Fibroblast of skin of right biceps (primary cell): ENCODE measurements at regions not wholly inside any gene's neighbourhood (a gene's known extent, or its start where the extent isn't known, plus 50 kb on each side); places are given as distances from the start of the nearest gene placed in this dataset.
"Not testable (repeated sequence)": the region's sequence is repeated elsewhere in the genome, so short reads cannot be mapped to it uniquely, and the experiment has no call there.

Experiments
- DNase-seq: peaks from one replicate; pipeline ENCODE4 v3.0.0-alpha.2; 2013

GRCh38 chr10:81136261-81136660 lies 598.6 kb downstream of the SH2D4B start:
- DNase-seq: no peak

GRCh38 chr10:81145975-81146374 lies 608.3 kb downstream of the SH2D4B start:
- DNase-seq: no peak

- DNase-seq: no peak
Observed at GRCh38 chr10:81146436-81146835, 608.7 kb downstream of the SH2D4B start.

- DNase-seq: no peak
Observed at GRCh38 chr10:81152656-81153055, 615.0 kb downstream of the SH2D4B start.

GRCh38 chr10:81157681-81158080 lies 620.0 kb downstream of the SH2D4B start:
- no peak for DNase-seq

GRCh38 chr10:81177651-81178244 lies 640.0 kb downstream of the SH2D4B start:
- no peak for DNase-seq

GRCh38 chr10:81179324-81179723 lies 641.6 kb downstream of the SH2D4B start:
- DNase-seq: no peak

GRCh38 chr10:81179805-81180452 lies 642.2 kb downstream of the SH2D4B start:
- peak; percentile 18 for DNase-seq

GRCh38 chr10:81182296-81182695 lies 644.6 kb downstream of the SH2D4B start:
- no peak for DNase-seq

GRCh38 chr10:81192221-81192788 lies 654.6 kb downstream of the SH2D4B start:
- no peak for DNase-seq

GRCh38 chr10:81200801-81201200 lies 663.1 kb downstream of the SH2D4B start:
- DNase-seq: no peak

- DNase-seq: not testable (repeated sequence)
Observed at GRCh38 chr10:81207359-81207758, 667.6 kb upstream of the NRG3 start.

- peak; percentile 1 for DNase-seq
Observed at GRCh38 chr10:81213370-81213769, 661.6 kb upstream of the NRG3 start.

GRCh38 chr10:81215498-81215897 lies 659.5 kb upstream of the NRG3 start:
- DNase-seq: peak; percentile 71

- no peak for DNase-seq
Observed at GRCh38 chr10:81216949-81217348, 658.0 kb upstream of the NRG3 start.

GRCh38 chr10:81218307-81218706 lies 656.7 kb upstream of the NRG3 start:
- DNase-seq: no peak

- no peak for DNase-seq
Observed at GRCh38 chr10:81219758-81220157, 655.2 kb upstream of the NRG3 start.

- peak; percentile 12 for DNase-seq
Observed at GRCh38 chr10:81248886-81249285, 626.1 kb upstream of the NRG3 start.

- no peak for DNase-seq
Observed at GRCh38 chr10:81251457-81252115, 623.4 kb upstream of the NRG3 start.

- not testable (repeated sequence) for DNase-seq
Observed at GRCh38 chr10:81264991-81265390, 610.0 kb upstream of the NRG3 start.

GRCh38 chr10:81270051-81270450 lies 604.9 kb upstream of the NRG3 start:
- DNase-seq: no peak

GRCh38 chr10:81280497-81281479 lies 594.2 kb upstream of the NRG3 start:
- DNase-seq: no peak

GRCh38 chr10:81288544-81288943 lies 586.5 kb upstream of the NRG3 start:
- DNase-seq: no peak
